Upper lobe of left lung (tissue), 4 donors: ENCODE measurements at regions not wholly inside any gene's neighbourhood (a gene's known extent, or its start where the extent isn't known, plus 50 kb on each side); places are given as distances from the start of the nearest gene placed in this dataset.

Experiments
- CTCF ChIP-seq, 6 experiments: fragments of 450-650 bp in 4 of 6; fragments of 200-600 bp in 2 of 6; sonication (generic) in 2 of 6; IDR thresholded peaks; one replicate each; pipeline ENCODE4 v1.5.1; 2016 to 2019; ENCODE audit warnings: antibody characterized with exemption in 6 of 6
- EP300 ChIP-seq, 4 donors: sonication (generic); formaldehyde crosslinking; IDR thresholded peaks; one replicate each; pipeline ENCODE4 v1.5.1; 2017; ENCODE audit warnings: antibody characterized with exemption in 4 of 4, control low read depth in 2 of 4
- POLR2A ChIP-seq, 4 donors: fragments of 450-650 bp; IDR thresholded peaks; one replicate each; pipeline ENCODE4 v1.5.1; 2016 to 2017; ENCODE audit warnings: antibody characterized with exemption in 4 of 4, mild to moderate bottlenecking in 2 of 4
- POLR2AphosphoS5 ChIP-seq, 2 donors: sonication (generic); formaldehyde crosslinking; IDR thresholded peaks; one replicate each; pipeline ENCODE4 v1.5.1; 2017; ENCODE audit warnings: antibody characterized with exemption in 2 of 2

- TF ChIP-seq POLR2AphosphoS5 (IDR thresholded peaks at IDR 0.05) = no peak
- TF ChIP-seq POLR2A (IDR thresholded peaks at IDR 0.05) = no peak
- no peak for TF ChIP-seq EP300 (IDR thresholded peaks at IDR 0.05)
- TF ChIP-seq CTCF (IDR thresholded peaks at IDR 0.05) = no peak
Measured at GRCh38 chr13:111036665-111037064, 78.4 kb upstream of the ARHGEF7 start.
